ENCODE measurements at regions not wholly inside any gene's neighbourhood (a gene's known extent, or its start where the extent isn't known, plus 50 kb on each side); places are given as distances from the start of the nearest gene placed in this dataset.
"Not testable (repeated sequence)": the region's sequence is repeated elsewhere in the genome, so short reads cannot be mapped to it uniquely, and the experiment has no call there.

GRCh38 chr1:181260271-181260670 lies 171.8 kb downstream of the IER5 start:
- no peak for DNase-seq

GRCh38 chr1:181260994-181261393 lies 172.5 kb downstream of the IER5 start:
- no peak for DNase-seq

GRCh38 chr1:181262069-181262468 lies 173.6 kb downstream of the IER5 start:
- no peak for DNase-seq

GRCh38 chr1:181263444-181263843 lies 174.9 kb downstream of the IER5 start:
- no peak for DNase-seq

GRCh38 chr1:181264821-181265220 lies 176.3 kb downstream of the IER5 start:
- no peak for DNase-seq

- DNase-seq = no peak
Measured at GRCh38 chr1:181284978-181285377, 196.5 kb downstream of the IER5 start.

GRCh38 chr1:181295217-181295616 lies 188.1 kb upstream of the CACNA1E start:
- DNase-seq = no peak

- DNase-seq = no peak
Measured at GRCh38 chr1:181296180-181296579, 187.1 kb upstream of the CACNA1E start.

- no peak for DNase-seq
Measured at GRCh38 chr1:181308098-181308497, 175.2 kb upstream of the CACNA1E start.

GRCh38 chr1:181310560-181310959 lies 172.8 kb upstream of the CACNA1E start:
- DNase-seq = no peak

- DNase-seq = no peak
Measured at GRCh38 chr1:181312946-181313345, 170.4 kb upstream of the CACNA1E start.

GRCh38 chr1:181313466-181313865 lies 169.9 kb upstream of the CACNA1E start:
- DNase-seq = no peak

GRCh38 chr1:181314010-181314409 lies 169.3 kb upstream of the CACNA1E start:
- no peak for DNase-seq

GRCh38 chr1:181314959-181315358 lies 168.4 kb upstream of the CACNA1E start:
- no peak for DNase-seq

- DNase-seq = no peak
Measured at GRCh38 chr1:181317261-181317930, 165.9 kb upstream of the CACNA1E start.

- DNase-seq = no peak
Measured at GRCh38 chr1:181318022-181318857, 165.1 kb upstream of the CACNA1E start.

GRCh38 chr1:181318858-181319235 lies 164.5 kb upstream of the CACNA1E start:
- no peak for DNase-seq

- DNase-seq = no peak
Measured at GRCh38 chr1:181319907-181320306, 163.4 kb upstream of the CACNA1E start.

GRCh38 chr1:181324797-181325616 lies 158.3 kb upstream of the CACNA1E start:
- DNase-seq = no peak

- not testable (repeated sequence) for DNase-seq
Measured at GRCh38 chr1:181325765-181326164, 157.6 kb upstream of the CACNA1E start.

GRCh38 chr1:181326348-181326747 lies 157.0 kb upstream of the CACNA1E start:
- DNase-seq = no peak

- DNase-seq = no peak
Measured at GRCh38 chr1:181327796-181328195, 155.5 kb upstream of the CACNA1E start.

GRCh38 chr1:181334724-181335123 lies 148.6 kb upstream of the CACNA1E start:
- DNase-seq = no peak

- no peak for DNase-seq
Measured at GRCh38 chr1:181335631-181336030, 147.7 kb upstream of the CACNA1E start.

All from hematopoietic multipotent progenitor cell treated with erythropoietin and hydrocortisone succinate and interleukin-3 and kit ligand, for 6 days (in vitro differentiated cells).